Peyer's patch (tissue), 4 donors: ENCODE measurements at regions not wholly inside any gene's neighbourhood (a gene's known extent, or its start where the extent isn't known, plus 50 kb on each side); places are given as distances from the start of the nearest gene placed in this dataset.

Experiments used
- CTCF ChIP-seq, 6 experiments: fragments of 450-650 bp in 4 of 6; fragments of 200-600 bp in 2 of 6; sonication (generic) in 1 of 6; IDR thresholded peaks; one replicate each; pipeline ENCODE4 v1.5.1; 2017 to 2019; ENCODE audit warnings: antibody characterized with exemption in 6 of 6, mild to moderate bottlenecking in 3 of 6, moderate library complexity in 1 of 6
- POLR2A ChIP-seq, 2 donors: fragments of 450-650 bp; IDR thresholded peaks; one replicate each; pipeline ENCODE4 v1.5.1; 2017; ENCODE audit warnings: antibody characterized with exemption in 2 of 2, mild to moderate bottlenecking in 2 of 2, moderate library complexity in 2 of 2

GRCh38 chr1:29824511-29825273 lies 588.4 kb downstream of the PTPRU start:
- no peak for TF ChIP-seq POLR2A (IDR thresholded peaks at IDR 0.05)
- no peak for TF ChIP-seq CTCF (IDR thresholded peaks at IDR 0.05)
